OCI-LY3 (cell line): ENCODE measurements at regions not wholly inside any gene's neighbourhood (a gene's known extent, or its start where the extent isn't known, plus 50 kb on each side); places are given as distances from the start of the nearest gene placed in this dataset.

Experiments
- H2AFZ ChIP-seq: fragments of 200-600, 300-600 bp; shearing (Covaris generic); 2 replicates; pipeline ENCODE4 v1.6.0; 2014; ENCODE audit warnings: antibody characterized with exemption, low read depth, low read length
- H3K27ac ChIP-seq: fragments of 200-600, 300-600 bp; sonication (generic); 2 replicates; pipeline ENCODE4 v1.5.1; 2014; ENCODE audit warnings: mild to moderate bottlenecking, low read length, moderate library complexity, mixed read lengths
- H3K27me3 ChIP-seq: fragments of 200-600, 300-600 bp; sonication (generic); 2 replicates; pipeline ENCODE4 v1.6.1; 2014; ENCODE audit warnings: low read depth, low read length, mixed read lengths
- H3K36me3 ChIP-seq: fragments of 200-600, 300-600 bp; sonication (generic); replicated peaks from 2 replicates; pipeline ENCODE3; 2014; ENCODE audit warnings: low read depth, low read length, mixed read lengths
- H3K4me1 ChIP-seq: fragments of 300-600, 200-600 bp; sonication (generic); 2 replicates; pipeline ENCODE4 v1.6.1; 2014; ENCODE audit warnings: low read length, mixed read lengths
- H3K4me2 ChIP-seq: fragments of 200-600, 300-600 bp; sonication (generic); 2 replicates; pipeline ENCODE4 v1.6.1; 2014; ENCODE audit warnings: low read length, mixed read lengths
- H3K4me3 ChIP-seq: fragments of 300-600, 200-600 bp; sonication (generic); 2 replicates; pipeline ENCODE4 v1.5.1; 2014; ENCODE audit warnings: antibody characterized with exemption, mild to moderate bottlenecking, low read length, moderate library complexity
- H3K79me2 ChIP-seq: fragments of 300-600, 200-600 bp; shearing (Covaris generic); 2 replicates; pipeline ENCODE4 v1.6.1; 2014; ENCODE audit warnings: mild to moderate bottlenecking, low read length, mixed read lengths
- H3K9ac ChIP-seq: fragments of 300-600, 200-600 bp; shearing (Covaris generic); 2 replicates; pipeline ENCODE4 v1.6.0; 2014; ENCODE audit warnings: mild to moderate bottlenecking, low read length, moderate library complexity
- H3K9me3 ChIP-seq: fragments of 200-600, 300-600 bp; shearing (Covaris generic); 2 replicates; pipeline ENCODE4 v1.6.1; 2014; ENCODE audit warnings: low read length, mixed read lengths; ENCODE audit not compliant: insufficient read depth
- H4K20me1 ChIP-seq: fragments of 200-600, 300-600 bp; sonication (generic); 2 replicates; pipeline ENCODE4 v1.6.1; 2016; ENCODE audit warnings: low read length, mixed read lengths; ENCODE audit not compliant: insufficient read depth
- CTCF ChIP-seq: fragments of 200-600, 300-600 bp; sonication (generic); IDR thresholded peaks from 2 replicates; pipeline ENCODE4 v1.5.1; 2014; ENCODE audit warnings: antibody characterized with exemption, low read length, low read depth
- EZH2phosphoT487 ChIP-seq: fragments of 200-600 bp; shearing (Covaris generic); IDR thresholded peaks from 2 replicates; pipeline ENCODE4 v1.6.1; 2018; ENCODE audit warnings: antibody characterized with exemption, mixed run types, low read depth

- no peak overlapping the region for H3K9ac ChIP-seq
- no peak overlapping the region for H3K4me2 ChIP-seq
- no peaks in the 10 kb centered on the region for H4K20me1 ChIP-seq
- H3K4me3 ChIP-seq = no peak overlapping the region
- no peaks in the 10 kb centered on the region for H3K4me1 ChIP-seq
- no peak for TF ChIP-seq CTCF
- TF ChIP-seq EZH2phosphoT487 = no peak
- H2AFZ ChIP-seq = no peak overlapping the region
- no peaks in the 10 kb centered on the region for H3K36me3 ChIP-seq
- no peak overlapping the region for H3K27ac ChIP-seq
- H3K27me3 ChIP-seq = no peaks in the 10 kb centered on the region
- no peaks in the 10 kb centered on the region for H3K9me3 ChIP-seq
- H3K79me2 ChIP-seq = no peaks in the 10 kb centered on the region
Observed at GRCh38 chr3:103341078-103341606, 906.3 kb downstream of the ZPLD1 start.

- Histone ChIP-seq H3K4me2 (no peak overlapping the region), H3K27ac (no peak overlapping the region), H4K20me1 (no peaks in the 10 kb centered on the region), H3K9ac (no peak overlapping the region), H3K79me2 (no peaks in the 10 kb centered on the region), H3K27me3 (no peaks in the 10 kb centered on the region), H3K9me3 (no peaks in the 10 kb centered on the region), H2AFZ (no peak overlapping the region), H3K36me3 (no peaks in the 10 kb centered on the region), H3K4me1 (no peaks in the 10 kb centered on the region), H3K4me3 (no peak overlapping the region)
- no peak for TF ChIP-seq CTCF
- TF ChIP-seq EZH2phosphoT487 = no peak
Observed at GRCh38 chr3:103342205-103342731, 907.5 kb downstream of the ZPLD1 start.

- Histone ChIP-seq H3K27me3 (no peaks in the 10 kb centered on the region), H2AFZ (no peak overlapping the region), H3K27ac (no peak overlapping the region), H3K79me2 (no peaks in the 10 kb centered on the region), H3K9me3 (no peaks in the 10 kb centered on the region), H3K36me3 (no peaks in the 10 kb centered on the region), H4K20me1 (no peaks in the 10 kb centered on the region), H3K4me1 (no peaks in the 10 kb centered on the region), H3K9ac (no peak overlapping the region), H3K4me2 (no peak overlapping the region), H3K4me3 (no peak overlapping the region)
- TF ChIP-seq CTCF = no peak
- TF ChIP-seq EZH2phosphoT487 = no peak
Observed at GRCh38 chr3:103349760-103350159, 914.9 kb downstream of the ZPLD1 start.

DNA sequence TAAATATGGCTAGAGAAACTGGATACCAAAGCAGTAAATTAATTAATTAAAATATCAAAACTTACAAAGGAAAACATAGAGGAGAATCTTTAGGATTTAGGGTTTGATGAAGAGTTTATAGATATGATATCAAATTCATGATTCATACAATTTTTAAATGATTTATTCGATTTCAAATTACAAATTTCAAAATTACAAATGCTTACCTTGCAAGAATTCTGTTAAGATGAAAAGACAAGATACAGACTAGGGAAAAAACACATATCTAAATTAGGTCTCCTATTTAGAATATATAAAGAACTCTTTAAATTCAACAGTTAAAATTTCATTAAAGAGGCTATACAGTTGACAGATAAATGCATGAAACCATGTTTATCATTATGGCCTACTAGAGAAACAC lies 930.7 kb downstream of the ZPLD1 start:
- H3K9me3 ChIP-seq = no peaks in the 10 kb centered on the region
- TF ChIP-seq CTCF (no peak), EZH2phosphoT487 (no peak)
- H3K79me2 ChIP-seq = no peaks in the 10 kb centered on the region
- H2AFZ ChIP-seq = no peak overlapping the region
- no peak overlapping the region for H3K4me3 ChIP-seq
- H3K9ac ChIP-seq = no peak overlapping the region
- H3K27ac ChIP-seq = no peak overlapping the region
- no peaks in the 10 kb centered on the region for H3K27me3 ChIP-seq
- no peaks in the 10 kb centered on the region for H3K4me1 ChIP-seq
- no peaks in the 10 kb centered on the region for H4K20me1 ChIP-seq
- H3K4me2 ChIP-seq = no peak overlapping the region
- no peaks in the 10 kb centered on the region for H3K36me3 ChIP-seq
